ENCODE measurements at regions not wholly inside any gene's neighbourhood (a gene's known extent, or its start where the extent isn't known, plus 50 kb on each side); places are given as distances from the start of the nearest gene placed in this dataset.
A peak's percentile ranks its signal among the peaks of the same experiment; 100 is the strongest.

DNA sequence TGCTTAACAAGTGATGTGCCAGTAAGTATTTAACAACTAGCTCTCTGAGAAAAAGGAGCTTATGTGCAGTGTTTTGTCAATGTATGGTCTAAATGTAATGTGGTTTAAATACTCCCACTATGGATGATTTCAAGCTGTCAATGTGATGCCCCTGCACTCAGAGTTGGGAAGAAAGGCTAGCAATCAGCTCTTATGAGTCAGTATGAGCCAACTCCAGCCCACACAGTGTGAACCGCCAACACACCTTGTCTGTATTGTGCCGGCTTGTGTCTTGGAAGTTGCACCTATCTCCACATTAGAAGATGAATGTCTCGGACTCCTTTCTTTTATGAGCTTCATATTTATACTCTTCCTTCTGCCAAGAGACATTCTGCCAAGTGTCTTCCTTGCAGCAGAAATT, 703.8 kb upstream of the RAB6C start:
- DNase-seq (ENCODE audit: low read depth in 4 of 4, low spot score in 3 of 4), result no peak

DNA sequence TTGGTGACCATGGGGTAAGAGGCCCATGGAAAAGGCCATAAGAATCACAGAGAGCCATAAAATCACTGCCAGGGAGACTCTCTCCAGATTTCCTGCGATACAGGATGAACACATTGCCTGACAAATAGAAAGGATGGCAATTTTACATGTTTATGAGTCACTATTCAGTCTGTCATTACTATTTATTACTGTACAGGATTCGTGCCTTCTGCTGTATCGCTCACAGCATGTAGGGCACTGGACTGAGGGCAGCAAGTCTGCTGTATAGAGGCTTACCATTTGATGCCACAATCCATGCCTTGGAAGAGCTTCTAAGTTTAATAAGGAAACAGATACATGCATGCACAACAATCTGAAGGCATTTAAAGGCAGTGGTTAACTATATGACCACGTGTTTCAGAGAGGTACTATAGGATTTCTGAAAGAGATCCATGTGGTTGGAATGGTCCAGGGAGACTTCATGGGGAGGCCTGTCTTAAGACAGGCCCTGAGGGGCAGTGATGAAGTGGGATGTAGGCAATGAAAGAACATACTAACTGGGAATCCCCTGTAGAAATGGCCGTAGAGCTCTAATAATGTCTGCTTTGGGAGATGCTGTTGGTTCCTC, 702.4 kb upstream of the RAB6C start:
- no peak for DNase-seq (ENCODE audit: low read depth in 4 of 4, low spot score in 3 of 4)

- no peak for DNase-seq (ENCODE audit: low read depth in 4 of 4, low spot score in 3 of 4)
Observed at GRCh38 chr2:129277585-129277981, 701.9 kb upstream of the RAB6C start.

GRCh38 chr2:129281791-129282530, 697.5 kb upstream of the RAB6C start:
- DNase-seq (ENCODE audit: low read depth in 4 of 4, low spot score in 3 of 4), result no peak

DNA sequence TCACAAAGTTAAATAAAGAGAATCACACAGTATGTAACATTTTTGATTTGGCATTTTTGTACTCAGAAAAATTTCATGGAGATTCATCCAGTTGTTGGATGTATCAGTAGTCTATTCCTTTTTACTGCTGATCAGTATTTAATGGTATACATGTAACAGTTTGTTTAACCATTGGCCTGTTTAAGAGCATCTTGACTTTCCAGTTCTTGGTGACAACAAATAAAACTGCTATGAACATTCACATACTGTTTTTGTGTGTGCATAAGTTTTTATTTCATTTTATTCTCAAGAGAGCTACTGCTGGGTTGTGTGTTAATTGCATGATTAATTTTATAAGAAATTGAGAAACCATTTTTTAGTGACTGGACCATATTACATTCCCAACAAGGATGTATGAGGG, 694.5 kb upstream of the RAB6C start:
- DNase-seq (ENCODE audit: low read depth in 4 of 4, low spot score in 3 of 4), result no peak

- no peak for DNase-seq (ENCODE audit: low read depth in 4 of 4, low spot score in 3 of 4)
Observed at GRCh38 chr2:129293326-129293725, 686.1 kb upstream of the RAB6C start.

GRCh38 chr2:129296396-129296795, 683.1 kb upstream of the RAB6C start:
- DNase-seq (ENCODE audit: low read depth in 4 of 4, low spot score in 3 of 4), result no peak

DNA sequence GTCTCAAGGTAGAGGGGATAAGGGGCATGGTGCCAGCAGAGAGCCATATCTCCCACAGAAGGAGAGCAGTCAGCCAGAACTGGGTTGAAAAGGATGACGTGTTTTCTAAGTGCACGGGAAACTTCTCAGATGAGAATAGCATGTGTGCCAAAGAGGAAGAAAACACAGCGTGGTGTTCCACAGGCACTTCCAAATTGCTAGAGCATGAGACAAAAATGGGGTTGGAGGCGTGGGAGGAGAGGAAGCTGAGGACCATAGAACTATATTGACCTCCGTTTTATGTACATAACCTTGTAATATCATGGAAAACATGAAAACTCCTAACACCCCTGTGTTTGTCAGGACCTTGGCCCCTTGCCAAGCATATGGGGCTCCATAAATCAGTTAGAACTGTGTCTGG, 682.7 kb upstream of the RAB6C start:
- DNase-seq (ENCODE audit: low read depth in 4 of 4, low spot score in 3 of 4), result peak in 2 of 4 donors; percentile 15 to 24

GRCh38 chr2:129297430-129297829, 682.0 kb upstream of the RAB6C start:
- no peak for DNase-seq (ENCODE audit: low read depth in 4 of 4, low spot score in 3 of 4)

DNA sequence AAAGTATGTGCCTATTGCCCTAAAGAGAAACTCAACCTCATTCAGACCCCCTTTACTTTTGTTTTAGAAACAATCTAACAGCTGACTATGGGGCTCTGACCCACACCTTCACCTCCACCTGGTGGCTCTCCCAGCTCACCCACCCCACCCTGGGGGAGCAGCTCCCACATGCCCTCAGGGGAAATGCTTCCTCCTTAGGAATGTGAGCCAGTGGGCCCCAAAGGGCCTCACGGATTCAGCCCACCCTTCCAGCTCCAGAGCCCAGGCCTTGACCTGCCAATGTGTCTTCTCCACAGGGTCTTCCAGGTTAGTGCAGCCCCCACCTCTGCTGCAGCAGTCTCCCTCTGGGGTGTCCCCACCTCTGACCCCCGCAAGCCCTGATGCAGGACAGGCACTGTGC, 680.1 kb upstream of the RAB6C start:
- DNase-seq (ENCODE audit: low read depth in 4 of 4, low spot score in 3 of 4), result no peak

GRCh38 chr2:129299756-129300155, 679.7 kb upstream of the RAB6C start:
- no peak for DNase-seq (ENCODE audit: low read depth in 4 of 4, low spot score in 3 of 4)

DNA sequence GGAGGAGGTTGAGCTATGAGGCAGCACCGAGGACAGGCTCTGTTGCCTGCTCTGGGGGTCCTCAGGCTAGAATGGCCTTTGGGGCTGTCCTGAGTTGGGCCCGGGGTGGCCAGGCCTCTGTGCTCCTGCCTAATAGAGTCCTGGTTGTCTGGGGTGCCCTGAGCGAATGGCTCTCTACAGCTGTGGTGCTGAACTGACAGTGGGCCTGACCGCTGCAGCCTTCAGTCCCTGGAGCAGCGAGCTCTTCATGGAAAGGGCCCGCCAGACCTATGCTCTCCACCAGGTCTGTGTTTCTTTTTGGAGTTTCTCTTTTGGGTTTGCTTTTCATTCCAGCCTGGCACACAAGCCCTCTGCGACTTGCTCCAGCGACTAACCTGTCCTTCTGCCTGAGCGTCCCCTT, 679.0 kb upstream of the RAB6C start:
- DNase-seq (ENCODE audit: low read depth in 4 of 4, low spot score in 3 of 4), result no peak

DNA sequence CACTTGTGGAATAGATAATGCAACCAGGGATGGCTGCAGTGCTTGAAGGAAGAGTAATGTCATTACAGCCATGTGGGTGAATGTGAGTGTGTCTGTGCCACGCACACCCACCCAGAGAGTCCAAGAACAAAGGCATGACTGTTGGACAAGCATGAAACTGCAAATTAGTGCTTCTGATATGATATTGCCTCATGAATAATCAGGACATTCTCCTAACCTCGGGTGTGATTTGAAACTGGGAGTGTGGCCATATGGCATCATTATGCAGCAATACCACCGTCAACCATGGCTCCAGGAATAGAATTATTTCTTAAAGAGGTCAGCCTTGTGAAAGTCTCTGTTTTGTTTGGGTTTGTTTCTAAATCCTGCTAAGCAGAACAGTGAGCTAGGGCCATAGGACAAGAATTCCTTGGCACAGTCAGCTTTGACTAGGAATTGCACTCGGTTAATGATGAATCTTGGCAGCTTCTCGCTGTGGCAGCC, 678.0 kb upstream of the RAB6C start:
- peak in 1 of 4 donors; percentile 20 for DNase-seq (ENCODE audit: low read depth in 4 of 4, low spot score in 3 of 4)

DNA sequence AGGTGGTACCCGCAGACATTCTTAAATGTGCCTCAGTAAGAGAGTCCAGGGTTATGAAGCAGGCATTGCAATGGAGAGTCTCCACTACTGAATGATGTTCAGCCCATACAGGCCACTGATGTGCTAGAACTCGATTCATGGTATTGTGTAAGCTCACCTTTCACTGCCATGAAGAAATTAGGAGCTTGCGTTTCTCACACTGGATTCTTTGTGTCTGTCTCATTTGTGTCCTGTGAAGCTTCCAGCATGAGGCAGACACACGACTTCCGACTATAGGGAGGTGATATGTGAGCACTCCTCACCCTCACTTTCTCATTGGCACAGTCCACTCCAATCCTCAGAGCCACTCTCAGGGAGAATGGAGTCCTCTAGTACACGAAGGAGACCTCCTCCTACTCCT, 677.4 kb upstream of the RAB6C start:
- no peak for DNase-seq (ENCODE audit: low read depth in 4 of 4, low spot score in 3 of 4)

- no peak for DNase-seq (ENCODE audit: low read depth in 4 of 4, low spot score in 3 of 4)
Observed at GRCh38 chr2:129302561-129303183, 676.8 kb upstream of the RAB6C start.

DNA sequence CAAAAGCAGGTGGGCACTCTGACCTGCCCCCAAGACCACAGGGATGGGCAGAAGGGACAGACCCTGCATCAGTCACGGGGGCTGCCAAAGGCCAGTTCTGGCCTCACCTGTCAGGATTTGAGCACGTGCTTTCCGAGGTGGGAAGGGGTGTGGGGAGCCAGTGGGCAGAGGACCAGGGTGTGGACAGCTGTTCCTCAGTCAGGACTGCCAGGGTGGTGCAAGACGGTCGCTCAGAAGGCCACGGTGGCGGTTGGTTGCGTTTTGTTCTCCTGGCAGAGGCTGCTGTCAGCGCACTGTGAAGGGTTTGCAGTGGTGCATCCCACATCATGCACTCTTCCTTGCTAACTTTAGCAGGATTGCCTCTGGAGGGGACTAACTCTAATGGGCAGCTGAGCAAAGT, 665.3 kb upstream of the RAB6C start:
- no peak for DNase-seq (ENCODE audit: low read depth in 4 of 4, low spot score in 3 of 4)

DNA sequence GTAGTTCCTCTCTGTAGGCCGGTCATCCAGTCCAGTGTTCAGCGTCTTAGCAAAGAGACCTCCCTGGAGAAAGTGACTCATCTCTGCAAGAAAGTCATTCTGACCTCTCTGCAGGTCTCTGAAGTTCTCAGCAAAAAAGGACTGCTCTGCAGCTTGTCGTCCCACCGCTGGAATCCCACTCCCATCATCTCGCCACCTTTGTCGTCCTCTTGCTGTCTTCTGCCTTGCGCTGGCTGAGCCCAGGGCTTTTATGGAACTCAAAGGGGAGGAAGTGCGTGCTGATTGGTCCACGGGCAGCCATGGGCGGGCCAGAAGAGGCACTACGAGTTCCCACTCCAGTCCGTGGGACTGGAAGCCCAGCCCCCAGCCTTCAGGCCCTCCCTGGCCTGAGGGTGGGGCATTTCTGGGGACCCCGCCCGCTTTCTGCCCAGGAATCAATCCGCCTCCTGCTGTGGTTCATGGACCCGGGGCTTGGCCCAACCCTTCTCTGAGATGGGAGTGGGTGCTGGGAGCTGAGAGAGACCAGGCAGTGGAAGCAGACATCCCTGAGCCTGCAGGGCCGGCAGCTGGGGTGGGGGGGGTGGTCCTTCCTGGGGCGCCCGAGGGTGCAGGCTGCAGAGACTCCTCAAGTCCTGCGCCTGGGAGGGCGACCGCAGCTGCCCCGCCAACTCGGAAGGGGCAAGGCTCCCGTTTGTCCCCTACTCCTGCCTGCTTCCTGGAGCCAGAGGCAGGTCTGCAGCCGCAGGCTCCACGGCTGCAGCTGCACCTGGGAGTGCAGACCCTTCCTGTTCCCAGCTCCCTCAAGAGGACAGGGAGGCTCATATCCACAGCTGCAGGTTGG, 660.7 kb upstream of the RAB6C start:
- no peak for DNase-seq (ENCODE audit: low read depth in 4 of 4, low spot score in 3 of 4)

GRCh38 chr2:129319422-129319717, 660.1 kb upstream of the RAB6C start:
- DNase-seq (ENCODE audit: low read depth in 4 of 4, low spot score in 3 of 4), result no peak

DNA sequence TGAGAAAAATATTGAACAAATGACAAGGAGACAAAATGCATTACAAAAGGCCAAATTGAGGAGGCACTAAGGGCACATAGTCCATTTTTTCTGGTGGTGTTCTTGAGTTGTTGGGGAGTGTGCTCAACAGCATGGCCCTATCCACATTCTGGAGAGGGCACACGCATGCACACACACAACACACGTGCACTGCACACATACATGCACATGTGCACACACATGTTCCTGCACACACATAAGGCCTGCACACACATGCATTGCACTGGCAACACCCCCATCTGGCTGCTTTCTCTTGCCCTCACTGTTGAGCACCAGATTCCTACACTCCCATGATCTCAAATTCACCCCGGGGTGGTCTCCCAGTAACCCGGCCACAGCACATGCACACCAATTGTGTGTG, 659.2 kb upstream of the RAB6C start:
- DNase-seq (ENCODE audit: low read depth in 4 of 4, low spot score in 3 of 4), result no peak

DNA sequence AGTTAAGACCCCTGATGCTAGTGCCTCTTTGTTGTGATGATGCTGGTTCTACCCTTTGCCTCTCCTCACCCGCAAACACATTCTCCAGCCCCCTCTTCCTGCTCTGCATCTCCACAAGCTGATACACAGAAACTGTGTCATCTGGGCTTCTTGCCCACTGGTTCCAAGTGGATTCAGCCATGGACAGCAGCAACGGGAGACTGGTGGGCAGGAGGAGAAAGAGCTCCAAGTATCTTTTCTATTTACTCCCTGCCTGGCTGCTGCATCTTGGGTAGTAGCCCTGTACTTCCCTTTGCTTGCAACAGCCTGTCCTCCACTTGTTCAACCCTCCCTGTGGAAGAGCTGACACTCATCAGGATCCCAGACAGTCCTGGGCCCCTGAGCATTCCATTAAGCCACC, 655.1 kb upstream of the RAB6C start:
- no peak for DNase-seq (ENCODE audit: low read depth in 4 of 4, low spot score in 3 of 4)

DNA sequence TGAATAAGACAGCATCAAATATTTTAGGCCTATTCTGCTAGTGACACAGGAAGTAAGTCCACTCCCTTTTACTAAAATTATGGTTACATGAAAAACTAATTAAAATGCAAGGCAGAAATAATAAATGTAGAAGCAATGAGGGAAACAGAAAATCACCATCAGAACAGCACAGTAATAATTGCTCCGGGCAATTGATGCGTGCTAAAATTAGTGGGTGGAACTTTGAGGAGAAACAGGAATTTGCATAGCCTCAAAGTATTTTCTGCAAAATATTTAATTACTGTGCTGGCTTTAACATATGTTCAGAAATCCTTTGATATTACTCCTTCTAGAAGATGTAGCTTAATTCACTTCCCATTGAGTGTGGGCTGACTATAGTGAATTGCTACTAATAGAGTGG, 654.3 kb upstream of the RAB6C start:
- no peak for DNase-seq (ENCODE audit: low read depth in 4 of 4, low spot score in 3 of 4)
